GM10266 (cell line): ENCODE measurements at regions not wholly inside any gene's neighbourhood (a gene's known extent, or its start where the extent isn't known, plus 50 kb on each side); places are given as distances from the start of the nearest gene placed in this dataset.

Experiments
- DNase-seq: peaks from one replicate; pipeline ENCODE4 v3.0.0; 2012; ENCODE audit errors: extremely low spot score
- TF ChIP-seq, protein P1 (sequence below): IDR thresholded peaks from 2 replicates; pipeline ENCODE4 v1.5.1; 2012; ENCODE audit warnings: mild to moderate bottlenecking, low read depth; ENCODE audit not compliant: control insufficient read depth, insufficient read depth; ENCODE audit errors: missing control alignments

- TF ChIP-seq, protein P1, sequence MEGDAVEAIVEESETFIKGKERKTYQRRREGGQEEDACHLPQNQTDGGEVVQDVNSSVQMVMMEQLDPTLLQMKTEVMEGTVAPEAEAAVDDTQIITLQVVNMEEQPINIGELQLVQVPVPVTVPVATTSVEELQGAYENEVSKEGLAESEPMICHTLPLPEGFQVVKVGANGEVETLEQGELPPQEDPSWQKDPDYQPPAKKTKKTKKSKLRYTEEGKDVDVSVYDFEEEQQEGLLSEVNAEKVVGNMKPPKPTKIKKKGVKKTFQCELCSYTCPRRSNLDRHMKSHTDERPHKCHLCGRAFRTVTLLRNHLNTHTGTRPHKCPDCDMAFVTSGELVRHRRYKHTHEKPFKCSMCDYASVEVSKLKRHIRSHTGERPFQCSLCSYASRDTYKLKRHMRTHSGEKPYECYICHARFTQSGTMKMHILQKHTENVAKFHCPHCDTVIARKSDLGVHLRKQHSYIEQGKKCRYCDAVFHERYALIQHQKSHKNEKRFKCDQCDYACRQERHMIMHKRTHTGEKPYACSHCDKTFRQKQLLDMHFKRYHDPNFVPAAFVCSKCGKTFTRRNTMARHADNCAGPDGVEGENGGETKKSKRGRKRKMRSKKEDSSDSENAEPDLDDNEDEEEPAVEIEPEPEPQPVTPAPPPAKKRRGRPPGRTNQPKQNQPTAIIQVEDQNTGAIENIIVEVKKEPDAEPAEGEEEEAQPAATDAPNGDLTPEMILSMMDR = no peak
- DNase-seq = no peak
Measured at GRCh38 chr15:55007561-55007960, 189.2 kb downstream of the RSL24D1 start.

DNA sequence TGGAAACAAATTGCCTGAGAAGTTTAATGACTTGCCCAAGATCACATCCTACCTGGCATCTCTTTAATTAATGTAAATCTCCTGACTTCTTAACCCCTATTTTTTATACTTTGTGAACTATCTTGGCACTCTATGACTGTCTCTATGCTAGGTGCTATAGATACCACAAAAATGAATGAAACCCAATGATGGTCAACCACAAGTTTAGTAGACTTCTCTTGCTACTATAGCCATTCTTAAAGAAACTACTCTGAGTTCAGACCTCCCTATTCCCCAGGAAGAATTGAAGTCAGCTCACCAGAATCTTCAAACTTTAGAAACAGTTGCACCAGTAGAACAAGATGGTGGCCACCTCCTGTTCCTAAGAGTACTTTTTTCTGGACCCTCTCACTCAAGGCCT, 191.1 kb downstream of the RSL24D1 start:
- no peak for DNase-seq
- TF ChIP-seq, protein P1 = no peak

- no peak for DNase-seq
- TF ChIP-seq, protein P1 = no peak
Measured at GRCh38 chr15:55003965-55004873, 192.5 kb downstream of the RSL24D1 start.

GRCh38 chr15:54998661-54999060, 198.1 kb downstream of the RSL24D1 start:
- TF ChIP-seq, protein P1 = no peak
- no peak for DNase-seq

GRCh38 chr15:54990793-54991192, 205.9 kb downstream of the RSL24D1 start:
- DNase-seq = no peak
- TF ChIP-seq, protein P1 = no peak

- DNase-seq = no peak
- TF ChIP-seq, protein P1 = no peak
Measured at GRCh38 chr15:54987881-54988280, 208.9 kb downstream of the RSL24D1 start.

- TF ChIP-seq, protein P1 = no peak
- no peak for DNase-seq
Measured at GRCh38 chr15:54979964-54980363, 216.8 kb downstream of the RSL24D1 start.
